ENCODE measurements at regions not wholly inside any gene's neighbourhood (a gene's known extent, or its start where the extent isn't known, plus 50 kb on each side); places are given as distances from the start of the nearest gene placed in this dataset.

DNA sequence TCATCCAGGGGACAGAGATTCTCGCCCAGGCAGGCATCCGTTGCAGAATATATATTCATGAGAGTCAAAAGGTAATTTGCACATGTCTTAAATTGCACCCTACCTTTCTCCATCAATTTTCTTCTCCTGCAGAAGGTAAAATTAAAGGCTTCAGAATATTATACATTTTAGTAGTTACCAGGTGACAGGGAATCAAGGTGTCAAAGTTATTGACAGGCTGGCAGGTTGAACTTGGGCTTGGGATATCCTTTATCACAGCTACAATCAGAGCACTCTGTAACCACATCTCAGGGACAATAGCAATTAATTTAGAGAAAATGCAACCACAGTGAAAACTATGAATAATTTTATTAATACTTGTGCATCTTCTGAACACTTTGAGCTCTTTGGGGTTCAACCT lies 66.9 kb upstream of the GSC start:
- Mint-ChIP-seq H3K27ac (no peak overlapping the region), H3K4me3 (ENCODE audit: low read depth) (no peak overlapping the region), H3K27me3 (no peaks in the 10 kb centered on the region), H3K36me3 (ENCODE audit: insufficient read depth) (no peaks in the 10 kb centered on the region), H3K9me3 (ENCODE audit: low read depth) (no peaks in the 10 kb centered on the region), H3K4me1 (ENCODE audit: low read depth) (no peaks in the 10 kb centered on the region)
- TF ChIP-seq, protein P1, sequence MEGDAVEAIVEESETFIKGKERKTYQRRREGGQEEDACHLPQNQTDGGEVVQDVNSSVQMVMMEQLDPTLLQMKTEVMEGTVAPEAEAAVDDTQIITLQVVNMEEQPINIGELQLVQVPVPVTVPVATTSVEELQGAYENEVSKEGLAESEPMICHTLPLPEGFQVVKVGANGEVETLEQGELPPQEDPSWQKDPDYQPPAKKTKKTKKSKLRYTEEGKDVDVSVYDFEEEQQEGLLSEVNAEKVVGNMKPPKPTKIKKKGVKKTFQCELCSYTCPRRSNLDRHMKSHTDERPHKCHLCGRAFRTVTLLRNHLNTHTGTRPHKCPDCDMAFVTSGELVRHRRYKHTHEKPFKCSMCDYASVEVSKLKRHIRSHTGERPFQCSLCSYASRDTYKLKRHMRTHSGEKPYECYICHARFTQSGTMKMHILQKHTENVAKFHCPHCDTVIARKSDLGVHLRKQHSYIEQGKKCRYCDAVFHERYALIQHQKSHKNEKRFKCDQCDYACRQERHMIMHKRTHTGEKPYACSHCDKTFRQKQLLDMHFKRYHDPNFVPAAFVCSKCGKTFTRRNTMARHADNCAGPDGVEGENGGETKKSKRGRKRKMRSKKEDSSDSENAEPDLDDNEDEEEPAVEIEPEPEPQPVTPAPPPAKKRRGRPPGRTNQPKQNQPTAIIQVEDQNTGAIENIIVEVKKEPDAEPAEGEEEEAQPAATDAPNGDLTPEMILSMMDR (IDR thresholded peaks at IDR 0.05; ENCODE audit: unreplicated experiment) = no peak
- DNase-seq (ENCODE audit: low spot score, unreplicated experiment) = no peak

DNA sequence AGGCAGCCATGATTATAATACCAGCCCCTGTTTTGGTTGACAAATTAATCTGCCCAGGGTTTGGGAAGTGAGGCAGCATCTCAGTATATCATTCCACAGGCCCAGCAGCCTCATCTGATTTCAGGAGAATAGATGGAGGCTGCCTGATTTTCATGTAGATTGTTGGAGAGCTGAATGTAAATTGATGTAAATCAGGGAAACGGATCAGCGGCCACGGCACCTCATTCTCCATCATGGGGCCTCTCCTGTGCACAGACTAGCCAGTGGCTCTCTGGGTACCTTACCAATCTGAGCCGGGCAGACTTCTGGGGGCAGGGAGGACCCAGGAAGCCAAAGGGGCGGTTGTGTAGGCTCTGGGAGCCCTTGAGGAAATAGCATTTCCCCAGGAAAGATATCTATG lies 63.7 kb upstream of the GSC start:
- TF ChIP-seq, protein P1 (IDR thresholded peaks at IDR 0.05; ENCODE audit: unreplicated experiment) = no peak
- H3K4me1 Mint-ChIP-seq (ENCODE audit: low read depth) = no peaks in the 10 kb centered on the region
- H3K27ac Mint-ChIP-seq = no peak overlapping the region
- H3K27me3 Mint-ChIP-seq = no peaks in the 10 kb centered on the region
- H3K36me3 Mint-ChIP-seq (ENCODE audit: insufficient read depth) = no peaks in the 10 kb centered on the region
- DNase-seq (ENCODE audit: low spot score, unreplicated experiment) = no peak
- H3K4me3 Mint-ChIP-seq (ENCODE audit: low read depth) = no peak overlapping the region
- no peaks in the 10 kb centered on the region for H3K9me3 Mint-ChIP-seq (ENCODE audit: low read depth)

DNA sequence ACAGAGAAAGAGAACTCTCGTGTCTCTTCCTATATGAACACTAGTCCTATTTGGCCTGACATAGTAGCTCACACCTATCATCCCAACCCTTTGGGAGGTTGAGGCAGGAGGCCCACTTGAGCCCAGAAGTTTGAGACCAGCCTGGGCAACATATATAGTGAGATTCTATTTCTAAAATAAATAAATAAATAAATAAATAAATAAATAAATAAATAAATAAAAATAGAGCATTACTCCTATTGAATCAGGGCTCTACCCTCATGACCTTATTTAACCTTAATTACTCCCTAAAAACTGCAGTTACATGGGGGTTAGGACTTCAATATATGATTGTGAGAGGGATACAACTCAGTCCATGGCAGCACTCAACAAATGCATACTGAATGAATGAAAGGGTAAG lies 61.2 kb upstream of the GSC start:
- H3K4me1 Mint-ChIP-seq (ENCODE audit: low read depth) = no peaks in the 10 kb centered on the region
- TF ChIP-seq, protein P1 (IDR thresholded peaks at IDR 0.05; ENCODE audit: unreplicated experiment) = no peak
- no peak for DNase-seq (ENCODE audit: low spot score, unreplicated experiment)
- no peak overlapping the region for H3K27ac Mint-ChIP-seq
- H3K36me3 Mint-ChIP-seq (ENCODE audit: insufficient read depth) = no peaks in the 10 kb centered on the region
- peaks cover 5% of the 10 kb centered on the region for H3K9me3 Mint-ChIP-seq (ENCODE audit: low read depth)
- no peak overlapping the region for H3K4me3 Mint-ChIP-seq (ENCODE audit: low read depth)
- peaks cover 4% of the 10 kb centered on the region for H3K27me3 Mint-ChIP-seq

DNA sequence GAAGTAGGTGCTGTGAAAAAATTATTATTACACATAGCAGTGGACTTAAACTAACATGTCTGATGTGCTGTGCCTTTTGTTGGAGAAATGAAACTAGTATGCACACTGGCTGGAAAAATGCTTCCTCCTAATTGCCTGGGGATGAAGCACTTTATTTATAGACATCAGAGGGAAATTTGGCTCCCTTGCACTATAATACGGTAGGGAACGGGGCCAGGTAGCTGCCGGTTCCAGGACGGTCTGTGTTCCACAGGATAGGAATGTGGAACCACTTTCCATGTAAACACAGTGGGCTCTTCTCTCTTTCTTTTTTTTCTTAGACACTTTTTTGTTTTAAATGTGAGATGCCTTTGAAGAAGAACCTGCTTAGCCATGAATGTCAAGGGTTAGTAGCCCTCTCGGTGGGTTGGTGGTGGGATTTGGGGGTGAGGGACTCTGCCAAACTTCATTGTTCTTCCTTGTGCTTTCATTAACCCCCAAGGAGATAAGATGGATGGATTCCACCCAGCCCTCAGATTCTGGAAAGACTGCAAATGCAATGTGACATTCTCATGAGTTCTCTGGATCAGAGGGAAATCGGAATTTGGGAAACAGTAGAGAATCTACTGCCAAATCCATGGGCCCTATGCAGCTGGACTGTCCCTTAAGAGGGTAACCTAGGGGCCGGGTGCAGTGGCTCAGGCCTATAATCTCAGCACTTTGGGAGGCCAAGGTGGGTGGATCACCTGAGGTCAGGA lies 58.0 kb upstream of the GSC start:
- H3K36me3 Mint-ChIP-seq (ENCODE audit: insufficient read depth) = no peaks in the 10 kb centered on the region
- H3K4me3 Mint-ChIP-seq (ENCODE audit: low read depth) = no peak overlapping the region
- H3K27ac Mint-ChIP-seq = no peak overlapping the region
- peaks cover 11% of the 10 kb centered on the region for H3K9me3 Mint-ChIP-seq (ENCODE audit: low read depth)
- TF ChIP-seq, protein P1 (IDR thresholded peaks at IDR 0.05; ENCODE audit: unreplicated experiment) = no peak
- H3K4me1 Mint-ChIP-seq (ENCODE audit: low read depth) = no peaks in the 10 kb centered on the region
- DNase-seq (ENCODE audit: low spot score, unreplicated experiment) = no peak
- H3K27me3 Mint-ChIP-seq = peaks cover 14% of the 10 kb centered on the region

DNA sequence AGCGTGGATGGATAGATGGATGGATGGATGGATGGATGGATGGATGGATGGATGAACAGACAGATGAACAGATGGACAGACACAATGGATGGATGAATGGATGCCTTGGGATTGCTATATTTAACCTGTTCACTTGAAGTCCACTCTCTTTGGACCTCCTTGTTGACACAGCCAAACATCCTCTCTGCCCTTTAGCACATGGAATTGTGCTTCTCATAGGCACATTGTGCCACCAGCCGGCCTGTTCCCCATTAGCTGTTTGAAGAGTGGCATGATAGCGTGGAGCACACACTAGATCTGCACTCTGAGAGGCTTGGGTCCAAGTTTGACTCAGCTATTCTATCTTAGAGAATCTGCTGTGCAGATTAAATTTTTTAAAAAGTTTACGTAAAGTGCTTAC lies 56.9 kb upstream of the GSC start:
- no peak overlapping the region for H3K27ac Mint-ChIP-seq
- no peak for DNase-seq (ENCODE audit: low spot score, unreplicated experiment)
- H3K4me1 Mint-ChIP-seq (ENCODE audit: low read depth) = no peaks in the 10 kb centered on the region
- H3K4me3 Mint-ChIP-seq (ENCODE audit: low read depth) = no peak overlapping the region
- peaks cover 11% of the 10 kb centered on the region for H3K9me3 Mint-ChIP-seq (ENCODE audit: low read depth)
- H3K27me3 Mint-ChIP-seq = peaks cover 15% of the 10 kb centered on the region
- TF ChIP-seq, protein P1 (IDR thresholded peaks at IDR 0.05; ENCODE audit: unreplicated experiment) = no peak
- H3K36me3 Mint-ChIP-seq (ENCODE audit: insufficient read depth) = no peaks in the 10 kb centered on the region

Data from progenitor cell of endocrine pancreas (in vitro differentiated cells).